DMS153 treated with DMSO at 0.1 percent for 48 hours (cell line): ENCODE measurements at regions not wholly inside any gene's neighbourhood (a gene's known extent, or its start where the extent isn't known, plus 50 kb on each side); places are given as distances from the start of the nearest gene placed in this dataset.
"Not testable (repeated sequence)": the region's sequence is repeated elsewhere in the genome, so short reads cannot be mapped to it uniquely, and the experiment has no call there.

Experiments used
- DNase-seq: peaks from one replicate; lab custom pipeline; 2025; ENCODE audit not compliant: unreplicated experiment; lab: John Stamatoyannopoulos, UW

DNA sequence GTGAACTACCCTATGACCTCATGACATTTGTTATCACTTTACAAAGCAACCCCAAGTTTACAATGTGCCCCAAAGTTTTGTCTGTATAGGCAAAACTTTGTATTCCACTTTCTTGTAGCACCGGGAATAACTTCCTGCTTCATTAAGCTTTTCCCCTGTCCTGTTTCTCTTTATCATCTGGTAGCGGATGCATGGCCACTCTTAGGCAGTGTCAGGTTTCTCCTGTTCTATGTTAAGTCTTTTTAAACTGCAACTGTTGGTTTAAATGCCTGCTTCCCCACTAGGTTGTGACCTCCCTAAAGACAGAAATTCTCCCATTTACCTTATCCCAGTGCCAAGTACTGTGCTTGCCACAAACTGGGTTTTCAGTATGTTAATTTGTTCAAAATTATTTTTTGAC is 433.6 kb upstream of the DPH6 start:
- no peak for DNase-seq

DNA sequence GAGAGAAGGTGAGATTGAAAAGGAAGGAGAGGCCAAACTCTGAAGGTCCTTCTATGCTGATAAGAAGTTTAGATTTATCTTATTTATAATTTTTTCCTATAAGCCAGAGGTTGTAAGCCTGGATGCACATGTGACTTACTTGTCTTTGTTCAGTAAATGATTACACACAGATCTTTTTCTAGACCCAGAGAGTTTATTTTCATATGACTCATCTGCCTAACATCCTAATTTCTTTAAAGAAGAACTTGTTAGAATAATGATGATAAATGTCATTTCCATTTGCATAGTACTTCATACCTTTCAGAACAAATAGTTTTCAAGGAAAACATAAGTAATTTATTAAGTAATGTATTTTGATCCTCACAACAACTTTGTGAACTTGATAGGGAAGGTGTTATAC is 434.8 kb upstream of the DPH6 start:
- DNase-seq: no peak

DNA sequence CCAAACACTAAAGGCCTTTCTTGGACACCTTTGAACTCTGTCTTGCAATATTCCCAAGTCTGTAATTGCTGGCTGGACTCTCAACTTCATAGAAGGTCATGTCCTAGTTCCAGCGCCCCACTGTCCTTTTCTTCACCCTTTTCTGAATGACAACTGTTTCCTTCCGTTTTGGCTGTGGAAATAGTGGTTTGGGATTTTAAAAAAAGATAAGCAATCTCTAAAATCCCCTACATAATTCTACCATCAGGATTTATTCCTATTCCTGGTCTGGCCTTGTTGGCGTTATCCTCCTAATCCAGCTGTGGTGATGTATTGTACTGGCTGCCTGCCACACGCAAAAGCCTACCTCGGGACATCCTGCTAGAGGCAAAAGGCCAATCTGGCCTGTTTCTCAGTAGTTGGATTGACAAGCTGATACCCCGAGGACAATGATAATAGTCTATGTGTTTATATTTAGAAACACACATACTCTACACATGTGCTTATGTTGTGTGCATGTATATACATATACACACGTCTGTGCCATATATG is 440.3 kb upstream of the DPH6 start:
- DNase-seq: no peak

DNA sequence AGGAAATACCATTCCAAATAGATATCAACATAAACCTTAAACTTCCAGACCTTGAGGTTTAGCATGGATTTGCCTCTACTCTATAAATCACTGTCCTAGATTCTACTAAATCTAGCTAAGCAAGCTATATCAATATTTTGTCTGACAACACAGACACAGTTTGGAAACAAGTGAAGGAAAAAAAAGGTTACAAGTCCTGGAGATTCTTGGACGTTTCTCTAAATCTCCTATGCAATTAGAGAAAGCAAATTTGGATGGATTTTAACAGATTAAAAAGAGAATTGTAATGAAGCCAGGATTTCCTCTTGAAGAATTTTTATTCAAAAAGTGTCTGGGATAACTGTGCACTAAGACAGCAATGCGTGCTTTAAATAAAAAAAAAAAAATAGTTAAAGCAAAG is 441.1 kb upstream of the DPH6 start:
- DNase-seq: no peak

DNA sequence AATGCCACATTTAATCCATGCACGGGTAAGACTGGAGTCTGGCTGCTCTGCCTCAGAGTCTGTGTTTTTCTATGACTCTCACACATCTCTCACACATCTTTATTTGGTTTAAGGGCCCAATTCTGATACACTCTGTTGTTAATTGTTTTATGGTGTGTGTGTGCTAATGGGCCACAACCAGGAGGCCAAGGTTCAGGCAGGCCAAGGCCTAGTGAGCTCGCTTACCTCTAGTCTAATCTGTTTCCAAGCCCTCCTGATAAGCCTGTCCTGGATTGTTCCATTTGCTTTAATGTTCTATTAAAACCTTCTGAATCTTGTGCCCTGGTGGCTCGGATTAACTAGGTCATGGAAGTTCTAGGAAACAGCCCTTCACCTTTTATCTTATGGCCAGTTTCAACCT is 445.4 kb upstream of the DPH6 start:
- DNase-seq: no peak

- DNase-seq: no peak
Measured at GRCh38 chr15:35992791-35993190, 446.8 kb upstream of the DPH6 start.

DNA sequence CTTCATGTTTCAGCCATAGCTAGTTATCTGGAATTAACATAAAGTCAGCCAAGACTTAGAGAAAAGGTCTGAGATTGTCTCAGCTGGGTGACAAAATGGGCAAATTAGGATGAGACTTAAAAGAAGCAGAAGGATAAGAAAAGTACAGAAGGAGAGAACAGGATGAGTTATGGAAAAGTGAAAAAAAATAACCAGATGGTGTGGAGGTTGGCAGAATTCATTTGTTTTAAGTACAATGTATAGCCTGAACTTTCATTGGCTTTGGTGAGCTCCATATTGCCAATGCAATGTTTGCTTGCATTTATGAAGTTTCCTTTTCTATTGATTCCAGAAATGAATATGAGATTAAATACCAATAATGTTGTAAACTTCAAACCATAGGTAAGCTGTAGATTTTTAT is 447.2 kb upstream of the DPH6 start:
- DNase-seq: no peak

- no peak for DNase-seq
Measured at GRCh38 chr15:35994876-35995275, 448.9 kb upstream of the DPH6 start.

DNA sequence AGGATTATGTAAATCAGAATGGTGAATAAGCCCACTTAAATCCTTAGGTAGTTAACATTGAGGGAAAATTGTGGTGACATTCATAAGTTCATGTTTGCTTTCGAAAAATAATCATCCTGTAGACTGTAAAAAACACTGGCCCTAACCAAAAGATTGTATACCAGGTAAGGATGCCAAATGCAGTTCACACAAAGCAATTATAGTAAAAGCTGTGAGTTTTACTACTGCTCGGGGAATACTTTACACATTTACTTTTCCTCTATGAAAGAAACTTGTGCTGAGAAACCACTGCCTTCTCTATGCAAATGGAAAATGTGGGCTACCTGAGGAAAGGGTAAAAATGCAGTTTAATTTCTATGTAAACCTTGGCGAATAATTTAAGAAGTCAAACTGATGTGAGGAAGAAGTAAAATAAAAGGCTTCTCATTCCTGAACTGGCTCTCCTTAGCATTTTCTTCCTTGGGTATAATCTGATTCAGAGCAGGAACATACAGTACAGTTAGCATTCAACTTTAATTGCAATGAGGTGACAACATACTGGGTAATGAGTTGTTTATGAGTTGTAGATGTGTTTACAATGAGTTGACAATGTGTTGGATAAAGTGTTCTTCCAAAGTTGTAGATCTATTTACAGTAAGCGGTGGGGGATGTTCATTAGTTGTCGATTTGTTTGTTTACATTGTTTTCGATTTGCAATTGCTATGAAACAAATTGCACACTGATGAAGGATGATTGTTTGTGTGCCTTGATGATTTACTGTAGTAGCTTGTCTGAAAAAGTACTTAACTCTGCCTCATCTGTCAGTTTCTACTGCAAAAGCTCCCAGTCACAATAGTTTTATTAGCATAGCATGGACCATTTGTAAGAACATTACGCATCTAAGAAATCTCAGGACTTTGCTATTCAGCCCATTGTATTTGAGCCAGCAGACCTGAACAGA is 453.0 kb upstream of the DPH6 start:
- DNase-seq: no peak

DNA sequence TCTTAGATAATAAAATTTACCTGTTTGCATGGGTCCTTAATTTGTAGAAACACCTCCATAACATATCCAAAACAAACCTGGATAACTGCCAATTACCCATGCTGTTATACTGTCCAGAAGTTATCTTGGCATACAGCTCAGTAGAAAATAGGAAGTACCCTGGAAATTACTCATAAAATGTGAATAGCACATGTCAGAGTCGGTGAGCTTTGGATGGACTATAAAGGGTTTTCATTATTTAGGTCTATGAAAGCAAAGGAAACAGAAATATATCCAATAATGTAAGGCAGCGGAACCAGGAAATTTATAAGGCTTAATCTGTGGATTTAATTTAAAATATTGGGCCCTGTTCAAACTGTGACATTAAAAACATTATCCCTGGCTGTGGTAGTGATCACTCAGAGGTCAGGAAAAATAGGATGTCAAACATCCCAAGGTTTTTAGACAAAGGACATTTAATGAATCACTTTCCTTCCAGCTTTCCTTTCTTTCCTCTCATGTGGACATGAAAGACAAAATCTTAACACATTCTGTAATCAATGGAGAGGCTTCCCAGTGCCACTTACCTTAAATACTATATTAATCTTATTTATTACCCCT is 459.0 kb upstream of the DPH6 start:
- DNase-seq: no peak

- DNase-seq: no peak
Measured at GRCh38 chr15:36005542-36005941, 459.6 kb upstream of the DPH6 start.

DNA sequence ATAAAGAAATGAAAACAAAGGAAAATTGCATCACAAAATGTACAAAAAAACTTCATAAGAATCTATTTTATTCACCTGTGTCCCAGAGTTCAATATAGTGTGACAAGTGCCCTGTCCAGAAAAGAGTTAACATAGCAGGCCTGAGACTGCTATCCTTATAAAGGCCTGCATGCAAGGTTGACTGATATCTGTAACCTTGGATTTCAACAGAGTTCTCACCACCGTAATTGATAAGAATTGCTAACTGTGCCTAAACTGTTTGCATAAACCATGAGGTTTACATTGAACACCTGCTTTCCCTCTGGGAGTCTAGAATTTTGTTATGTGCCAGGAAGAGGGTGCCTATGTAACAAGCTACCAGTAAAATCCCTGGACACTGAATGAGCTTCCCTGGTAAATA is 461.7 kb upstream of the DPH6 start:
- no peak for DNase-seq

DNA sequence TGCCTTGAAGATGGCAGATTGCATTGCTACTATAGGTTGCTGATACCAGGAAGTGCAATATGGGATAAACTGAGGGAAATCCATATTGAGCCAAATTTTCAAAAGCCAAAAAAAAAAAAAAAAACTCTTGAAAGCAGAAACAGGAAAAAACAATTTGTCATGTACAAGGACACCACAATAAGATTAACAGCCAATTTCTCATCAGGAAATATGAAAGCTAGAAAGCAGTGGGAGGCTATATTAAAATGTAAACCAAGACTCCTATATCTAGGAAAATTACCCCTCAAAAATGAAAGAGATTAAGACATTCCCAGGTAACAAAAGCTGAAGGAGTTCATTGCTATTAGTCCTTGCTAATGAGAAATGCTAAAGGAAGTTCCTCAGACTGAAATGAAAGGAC is 462.8 kb upstream of the DPH6 start:
- no peak for DNase-seq

- no peak for DNase-seq
Measured at GRCh38 chr15:36024031-36024688, 478.2 kb upstream of the DPH6 start.

GRCh38 chr15:36026627-36027283 is 480.8 kb upstream of the DPH6 start:
- no peak for DNase-seq

DNA sequence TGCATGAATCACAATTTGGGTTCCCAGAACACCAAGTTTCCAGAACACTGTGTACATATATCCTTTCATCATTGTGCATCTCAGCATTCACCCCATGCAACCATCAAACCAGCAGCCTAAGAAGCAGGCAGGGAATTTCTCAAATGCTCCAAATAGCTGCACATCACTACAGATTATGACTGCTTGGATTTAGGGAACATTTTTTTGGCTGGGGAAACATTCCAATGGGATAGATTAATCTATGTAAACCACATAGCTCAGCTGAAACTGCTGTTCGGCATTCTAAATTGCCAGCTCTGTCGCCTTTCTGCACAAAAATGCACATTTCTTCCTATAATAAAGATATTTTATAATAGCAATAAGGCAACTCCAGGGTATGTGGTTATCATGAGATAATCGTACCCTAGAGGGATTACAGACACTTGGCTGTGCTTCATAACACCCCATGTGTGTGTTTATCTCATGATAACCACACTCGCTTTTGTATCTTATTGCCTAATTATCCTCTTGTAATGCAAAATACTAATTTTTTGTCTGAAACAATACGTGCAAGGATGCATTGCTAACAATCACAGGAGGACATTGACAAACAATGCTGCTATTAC is 483.7 kb upstream of the DPH6 start:
- DNase-seq: no peak

DNA sequence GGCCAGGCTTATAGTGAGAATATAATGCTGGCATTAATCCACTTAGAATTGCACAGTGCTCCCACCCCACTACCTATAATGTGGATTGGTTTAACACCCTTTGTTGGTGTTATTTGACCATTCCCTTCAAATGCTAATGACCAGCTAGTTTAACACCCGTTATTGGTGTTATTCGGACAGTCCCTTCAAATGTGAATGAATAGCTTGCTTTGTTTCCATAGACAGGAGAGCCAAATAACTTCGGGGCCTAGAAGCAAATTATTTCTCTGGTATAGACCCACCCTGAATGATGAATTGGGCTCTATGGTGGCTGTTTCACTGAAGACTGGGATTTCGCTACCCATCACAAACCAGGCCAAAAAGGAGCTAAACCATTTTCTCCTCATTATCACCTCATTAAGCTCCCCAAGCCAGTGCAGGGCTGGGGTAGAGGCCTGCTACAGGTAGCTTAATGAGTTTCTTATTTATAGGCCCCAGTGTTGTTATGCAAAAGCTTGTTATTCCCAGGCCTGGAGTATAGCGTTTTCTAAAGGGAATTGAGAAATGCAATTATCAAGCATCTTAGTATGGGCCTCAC is 494.1 kb upstream of the DPH6 start:
- no peak for DNase-seq

DNA sequence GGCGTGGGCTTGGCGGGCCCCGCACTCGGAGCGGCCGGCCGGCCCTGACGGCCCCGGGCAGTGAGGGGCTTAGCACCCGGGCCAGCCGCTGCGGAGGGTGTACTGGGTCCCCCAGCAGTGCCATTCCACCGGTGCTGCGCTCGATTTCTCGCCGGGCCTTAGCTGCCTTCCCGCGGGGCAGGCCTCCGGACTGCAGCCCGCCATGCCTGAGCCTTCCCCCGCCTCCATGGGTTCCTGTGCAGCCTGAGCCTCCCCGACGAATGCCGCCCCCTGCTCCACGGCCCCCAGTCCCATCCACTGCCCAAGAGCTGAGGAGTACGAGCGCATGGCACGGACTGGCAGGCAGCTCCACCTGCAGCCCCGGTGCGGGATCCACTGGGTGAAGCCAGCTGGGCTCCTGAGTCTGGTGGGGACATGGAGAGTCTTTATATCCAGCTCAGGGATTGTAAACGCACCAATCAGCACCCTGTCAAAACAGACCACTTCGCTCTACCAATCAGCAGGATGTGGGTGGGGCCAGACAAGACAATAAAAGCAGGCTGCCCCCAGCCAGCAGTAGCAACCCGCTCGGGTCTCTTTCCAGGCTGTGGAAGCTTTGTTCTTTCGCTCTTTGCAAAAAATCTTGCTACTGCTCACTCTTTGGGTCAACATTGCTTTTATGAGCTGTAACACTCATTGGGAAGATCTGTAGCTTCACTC is 501.2 kb upstream of the DPH6 start:
- DNase-seq: not testable (repeated sequence)

GRCh38 chr15:36050899-36051298 is 504.9 kb upstream of the DPH6 start:
- DNase-seq: no peak

- DNase-seq: not testable (repeated sequence)
Measured at GRCh38 chr15:36052641-36053040, 506.7 kb upstream of the DPH6 start.
